Suppressor macrophage (primary cell): ENCODE measurements at regions not wholly inside any gene's neighbourhood (a gene's known extent, or its start where the extent isn't known, plus 50 kb on each side); places are given as distances from the start of the nearest gene placed in this dataset.

Source experiments
- DNase-seq, 4 experiments: peaks; one replicate each; pipeline ENCODE4 v3.0.0-alpha.2; 2020 to 2022

GRCh38 chr18:44458777-44459176 lies 221.9 kb upstream of the SETBP1 start:
- peak; percentile 16 to 56 (median 25) for DNase-seq

DNA sequence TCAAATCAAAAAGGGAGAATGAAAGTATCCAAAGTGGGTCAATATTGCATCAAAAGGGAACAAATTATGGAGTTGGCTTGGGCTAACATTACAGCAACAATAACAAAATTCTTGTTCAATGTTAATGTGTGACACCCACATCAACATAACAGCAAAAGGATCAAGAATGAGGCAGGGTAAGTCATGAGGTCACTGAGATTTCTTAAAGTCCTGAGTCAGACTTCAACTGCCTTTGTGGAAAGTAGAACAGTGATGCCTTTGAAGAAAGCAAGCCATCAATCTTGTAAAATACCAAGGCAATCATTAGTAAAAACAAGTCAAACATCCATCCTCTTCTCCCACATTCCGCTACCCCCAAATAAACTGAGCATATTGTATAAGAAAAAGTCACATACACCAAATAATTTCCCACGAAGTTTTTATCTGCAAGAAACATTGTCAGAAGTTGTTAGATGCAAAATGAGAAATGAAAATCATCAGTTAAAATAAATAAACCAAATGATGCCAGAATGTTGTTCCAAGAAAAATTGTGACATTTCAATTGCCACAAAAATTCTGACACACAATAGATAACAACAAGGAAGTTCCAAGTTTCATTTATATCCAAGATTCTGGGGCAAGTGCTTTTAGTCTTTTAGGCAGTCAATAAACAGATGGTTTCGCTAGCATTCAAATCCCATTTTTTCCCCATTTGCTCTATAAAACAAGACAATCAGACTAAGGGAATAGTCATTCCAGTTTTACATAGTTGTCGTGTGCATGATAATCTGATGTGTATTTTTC lies 216.1 kb upstream of the SETBP1 start:
- peak in 2 of 4 experiments; percentile 2 to 23 for DNase-seq

- no peak for DNase-seq
These were observed 215.3 kb upstream of the SETBP1 start for GRCh38 chr18:44465381-44465841.

DNA sequence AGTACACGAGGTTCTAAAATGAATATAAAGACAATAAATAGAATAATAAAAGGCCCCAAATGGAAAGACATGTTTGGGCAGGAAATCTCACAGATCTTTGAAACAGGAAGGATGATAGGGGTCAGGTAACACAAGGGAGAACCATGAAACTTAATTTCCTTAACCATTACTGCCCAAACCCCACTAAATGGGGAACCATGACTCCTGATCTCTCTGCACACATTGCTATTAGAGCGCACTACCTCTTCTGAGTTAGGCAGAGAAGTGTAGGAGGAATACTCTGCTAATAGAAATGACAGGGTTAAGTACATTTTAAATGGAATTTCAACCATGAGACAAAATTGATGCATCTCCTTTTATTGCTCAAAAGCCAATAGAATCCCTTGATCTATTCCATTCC lies 213.7 kb upstream of the SETBP1 start:
- peak in 1 of 4 experiments; percentile 5 for DNase-seq

- DNase-seq = no peak
These were observed 213.0 kb upstream of the SETBP1 start for GRCh38 chr18:44467718-44468117.

DNA sequence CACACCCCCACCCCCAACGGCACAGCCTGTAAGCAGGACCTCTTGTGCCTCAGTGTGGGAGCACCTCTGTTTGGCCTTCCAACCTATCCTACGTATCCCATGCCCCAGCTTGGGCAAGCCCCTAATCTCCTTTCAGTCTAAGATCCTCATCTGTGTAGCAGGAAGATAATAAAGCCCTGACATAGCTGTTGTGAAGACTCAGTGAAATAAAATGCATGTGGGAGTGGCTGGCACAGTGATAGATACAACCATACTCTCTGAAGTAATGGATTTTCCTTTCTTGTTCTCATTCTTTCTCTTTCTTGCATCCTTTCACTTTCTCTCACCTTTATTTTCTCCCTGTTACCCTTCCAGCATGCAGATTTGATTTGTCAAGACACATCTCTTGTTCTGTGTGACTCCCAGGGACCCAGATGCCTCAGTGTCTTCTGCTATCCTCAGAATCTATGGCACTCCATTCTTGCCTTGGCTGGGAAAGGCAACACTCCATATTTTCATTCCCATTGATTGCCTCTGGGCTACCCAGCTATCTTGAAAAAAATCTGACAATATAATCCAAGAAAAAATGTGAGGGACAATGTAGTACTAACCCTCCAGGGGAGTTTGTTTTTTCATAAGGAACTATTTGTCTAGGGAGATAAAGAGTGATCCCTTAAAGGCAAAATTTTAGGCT lies 207.2 kb upstream of the SETBP1 start:
- no peak for DNase-seq

DNA sequence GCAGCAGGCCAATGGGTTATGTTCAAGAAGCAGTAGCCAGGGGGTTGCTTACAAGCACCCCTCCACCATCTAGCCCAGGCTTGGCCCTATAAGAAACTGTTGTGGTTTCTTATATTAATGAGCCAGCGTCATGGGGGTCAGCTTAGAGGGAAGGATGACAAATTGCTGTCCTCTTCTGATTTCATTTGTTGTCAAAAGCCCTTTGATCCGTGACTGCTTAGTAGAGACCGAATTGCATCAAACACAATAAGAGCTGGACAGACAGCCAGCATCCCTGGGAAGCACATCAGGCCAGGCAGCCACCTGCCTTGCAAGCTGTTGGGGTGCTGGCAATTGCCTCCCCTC lies 206.6 kb upstream of the SETBP1 start:
- DNase-seq = no peak

GRCh38 chr18:44474591-44474990 lies 206.1 kb upstream of the SETBP1 start:
- DNase-seq = no peak

GRCh38 chr18:44482761-44483160 lies 197.9 kb upstream of the SETBP1 start:
- no peak for DNase-seq

DNA sequence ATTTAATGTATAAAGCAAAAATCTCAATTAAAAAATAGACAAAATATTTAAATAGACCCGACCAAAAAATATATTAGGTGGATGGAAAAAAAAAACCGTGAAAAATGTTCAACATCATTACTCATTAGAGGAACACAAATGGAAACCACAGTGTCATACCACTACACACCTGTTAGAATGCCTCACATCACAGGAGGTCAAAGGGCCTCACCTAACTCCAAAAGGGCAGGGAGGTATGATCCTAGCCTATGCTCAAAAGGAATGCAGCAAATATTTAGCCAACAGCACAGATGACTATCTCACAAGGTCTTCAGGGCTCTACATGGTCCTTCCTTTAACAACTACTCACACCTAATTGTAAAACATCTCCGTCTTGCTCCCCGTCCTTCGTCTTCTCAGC lies 185.5 kb upstream of the SETBP1 start:
- no peak for DNase-seq

DNA sequence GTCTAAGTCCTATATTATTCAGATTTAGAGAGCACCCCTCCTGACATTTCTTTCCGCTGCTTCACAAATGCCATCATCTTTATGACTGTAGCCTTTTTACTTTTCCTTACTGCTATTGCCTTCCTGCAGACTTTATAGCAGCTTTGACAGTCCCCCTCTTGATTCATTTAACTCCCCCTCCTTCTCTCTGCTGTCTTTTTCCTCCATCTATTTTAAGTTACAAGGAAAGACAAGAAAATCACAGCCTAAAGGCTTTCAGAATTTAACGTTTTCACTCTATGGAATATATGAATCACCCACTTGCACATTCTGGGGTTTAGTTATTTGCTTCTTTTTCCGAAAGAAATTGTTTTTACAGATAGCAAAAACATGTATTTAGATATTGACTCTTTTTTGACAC lies 183.4 kb upstream of the SETBP1 start:
- no peak for DNase-seq

- no peak for DNase-seq
These were observed 182.8 kb upstream of the SETBP1 start for GRCh38 chr18:44497757-44498490.

DNA sequence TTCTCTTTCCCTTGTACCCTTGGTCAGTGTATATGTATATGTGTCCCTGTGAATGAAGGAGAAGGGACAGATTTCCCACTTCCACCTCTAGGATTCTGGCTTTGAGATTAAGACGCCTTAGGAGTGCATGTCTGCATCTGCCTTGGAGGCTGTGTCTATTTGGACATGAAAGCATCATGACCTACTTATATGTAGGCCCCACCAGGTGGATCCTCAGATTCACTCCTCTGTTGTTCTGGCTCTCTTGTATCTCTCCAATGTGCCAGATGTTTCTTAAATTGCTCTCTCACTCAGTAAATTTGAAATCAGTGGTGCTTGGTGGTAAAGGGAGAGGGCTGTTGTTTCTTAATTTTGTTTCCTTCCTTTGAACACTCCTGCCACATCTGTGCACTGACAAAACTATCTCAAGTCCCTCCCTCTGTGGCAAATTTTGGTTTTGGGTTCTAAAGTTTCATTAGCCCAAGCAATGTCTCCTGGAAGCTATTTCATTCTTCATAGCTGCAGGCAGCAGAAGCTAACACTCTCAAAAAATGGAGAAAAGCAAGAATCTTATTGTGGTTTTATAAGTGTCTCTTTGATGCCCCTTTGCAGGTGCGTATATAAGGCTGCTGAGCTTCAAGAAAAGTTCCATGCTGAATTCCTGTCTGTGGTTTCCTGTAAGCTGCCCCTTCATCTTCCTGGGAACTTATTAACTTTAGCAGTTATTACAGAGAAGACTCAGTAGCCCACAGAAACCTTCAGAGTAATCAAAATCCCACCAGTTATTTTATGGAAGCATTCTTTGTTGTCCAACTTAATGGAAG lies 179.7 kb upstream of the SETBP1 start:
- DNase-seq = no peak

GRCh38 chr18:44502221-44502620 lies 178.5 kb upstream of the SETBP1 start:
- peak in 2 of 4 experiments; percentile 8 to 19 for DNase-seq

- DNase-seq = peak in 3 of 4 experiments; percentile 29 to 70 (median 64)
These were observed 177.9 kb upstream of the SETBP1 start for GRCh38 chr18:44502790-44503189.

- no peak for DNase-seq
These were observed 176.8 kb upstream of the SETBP1 start for GRCh38 chr18:44503854-44504253.

- DNase-seq = peak; percentile 84 to 95 (median 92)
These were observed 172.9 kb upstream of the SETBP1 start for GRCh38 chr18:44507729-44508325.

- DNase-seq = no peak
These were observed 172.2 kb upstream of the SETBP1 start for GRCh38 chr18:44508474-44508873.

DNA sequence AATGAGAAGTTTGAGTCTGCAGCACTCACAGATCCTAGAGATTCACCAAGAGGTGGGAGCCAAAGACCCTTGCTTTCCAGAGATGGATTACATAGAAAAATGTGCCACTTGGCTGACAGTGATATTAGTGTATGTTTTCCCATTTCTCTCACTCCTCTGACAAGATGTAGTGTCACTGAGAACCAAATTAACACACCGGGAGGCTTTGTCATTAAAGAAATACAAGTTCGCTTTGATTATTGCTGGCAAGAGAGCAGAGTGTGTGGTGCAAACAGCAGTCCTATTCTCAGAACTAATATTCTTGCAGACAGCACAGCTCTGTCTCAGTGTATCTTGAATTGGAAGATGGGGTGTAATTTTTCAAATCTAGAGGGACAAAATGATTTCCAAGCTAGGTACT lies 171.6 kb upstream of the SETBP1 start:
- DNase-seq = no peak

GRCh38 chr18:44510390-44510789 lies 170.3 kb upstream of the SETBP1 start:
- DNase-seq = peak in 3 of 4 experiments; percentile 11 to 35 (median 19)

DNA sequence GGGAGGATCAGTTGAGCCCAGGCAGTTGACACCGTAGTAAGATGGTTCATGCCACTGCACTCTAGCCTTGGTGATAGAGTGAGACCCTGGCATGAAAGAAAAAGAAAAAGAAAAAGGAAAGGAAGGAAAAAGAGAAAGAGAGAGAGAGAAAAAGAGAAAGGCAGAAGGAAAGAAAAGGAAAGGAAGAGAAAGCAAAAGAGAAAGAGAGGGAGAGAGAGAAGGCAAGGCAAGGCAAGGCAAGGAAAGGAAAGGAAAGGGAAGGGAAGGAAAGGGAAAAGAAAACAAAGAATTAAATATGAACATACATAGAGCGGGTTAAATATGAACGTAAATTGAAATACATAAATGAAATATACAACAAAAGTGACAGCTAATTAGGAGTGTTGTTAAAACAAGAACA lies 167.5 kb upstream of the SETBP1 start:
- DNase-seq = no peak

DNA sequence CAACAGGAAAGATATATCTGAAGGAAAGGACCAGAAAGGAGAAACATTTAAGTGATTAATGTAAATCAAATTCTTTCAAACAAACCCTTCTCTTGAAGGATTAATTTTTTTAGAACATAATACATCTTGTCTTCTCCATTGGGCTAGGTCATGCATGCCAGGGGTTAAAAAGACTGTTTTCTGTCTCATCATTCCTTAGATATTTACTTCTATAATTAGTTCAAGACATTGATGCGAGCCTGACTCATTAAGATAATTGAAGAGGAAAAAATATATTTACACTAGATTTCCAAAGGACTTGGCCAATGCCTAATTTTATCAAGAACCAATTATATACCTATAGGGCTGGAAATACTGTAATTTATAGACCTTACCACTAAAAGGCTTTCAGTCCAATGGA lies 166.6 kb upstream of the SETBP1 start:
- DNase-seq = no peak
